ENCODE measurements at regions not wholly inside any gene's neighbourhood (a gene's known extent, or its start where the extent isn't known, plus 50 kb on each side); places are given as distances from the start of the nearest gene placed in this dataset.

DNA sequence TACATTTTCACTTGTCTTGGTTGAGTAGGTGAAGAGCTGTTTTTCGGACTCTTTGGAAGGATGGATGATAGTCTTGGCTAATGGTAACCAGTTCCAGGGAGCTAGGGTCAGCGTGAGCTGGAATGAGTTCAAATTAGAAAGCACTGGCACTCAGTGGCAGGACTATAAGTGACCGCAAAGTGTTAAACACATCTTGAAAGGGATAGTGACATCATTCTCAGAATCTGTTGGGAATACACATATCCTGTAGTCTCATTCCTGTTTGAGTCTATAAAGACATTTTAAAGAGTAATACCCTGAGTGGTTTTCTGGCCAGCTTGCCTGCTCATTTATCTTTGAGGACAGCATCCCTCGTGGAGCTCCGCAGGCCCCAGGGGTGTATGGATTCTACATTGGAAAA is 56.7 kb upstream of the TMEM248 start:
- Histone ChIP-seq H3K27ac (ENCODE audit: low read depth, low read length, poor library complexity, severe bottlenecking) (no peak overlapping the region), H3K9me3 (ENCODE audit: low read depth, low read length, poor library complexity, severe bottlenecking) (no peaks in the 10 kb centered on the region), H3K4me1 (ENCODE audit: insufficient read depth, low read length, poor library complexity, severe bottlenecking) (no peaks in the 10 kb centered on the region), H3K4me3 (ENCODE audit: low read depth, low read length, poor library complexity, severe bottlenecking) (no peak overlapping the region), H3K36me3 (ENCODE audit: insufficient read depth, low read length, poor library complexity, severe bottlenecking) (no peaks in the 10 kb centered on the region), H3K27me3 (replicated peaks; ENCODE audit: insufficient read depth, low read depth, low read length, poor library complexity) (no peaks in the 10 kb centered on the region)
- POLR2A ChIA-PET (ENCODE audit: low non-redundant PET) = no interaction called here
- CTCF ChIA-PET = no interaction called here
- no TSS peak for BruUV-seq (replicated peaks)
- intact Hi-C loops (cut with micrococcal nuclease; ENCODE audit: unreplicated experiment) = no loop called here
- TF ChIP-seq EZH2 (IDR thresholded peaks at IDR 0.05; ENCODE audit: borderline replicate concordance, low read depth, low read length, poor library complexity, severe bottlenecking) = no peak
- TF ChIP-seq, protein P1, sequence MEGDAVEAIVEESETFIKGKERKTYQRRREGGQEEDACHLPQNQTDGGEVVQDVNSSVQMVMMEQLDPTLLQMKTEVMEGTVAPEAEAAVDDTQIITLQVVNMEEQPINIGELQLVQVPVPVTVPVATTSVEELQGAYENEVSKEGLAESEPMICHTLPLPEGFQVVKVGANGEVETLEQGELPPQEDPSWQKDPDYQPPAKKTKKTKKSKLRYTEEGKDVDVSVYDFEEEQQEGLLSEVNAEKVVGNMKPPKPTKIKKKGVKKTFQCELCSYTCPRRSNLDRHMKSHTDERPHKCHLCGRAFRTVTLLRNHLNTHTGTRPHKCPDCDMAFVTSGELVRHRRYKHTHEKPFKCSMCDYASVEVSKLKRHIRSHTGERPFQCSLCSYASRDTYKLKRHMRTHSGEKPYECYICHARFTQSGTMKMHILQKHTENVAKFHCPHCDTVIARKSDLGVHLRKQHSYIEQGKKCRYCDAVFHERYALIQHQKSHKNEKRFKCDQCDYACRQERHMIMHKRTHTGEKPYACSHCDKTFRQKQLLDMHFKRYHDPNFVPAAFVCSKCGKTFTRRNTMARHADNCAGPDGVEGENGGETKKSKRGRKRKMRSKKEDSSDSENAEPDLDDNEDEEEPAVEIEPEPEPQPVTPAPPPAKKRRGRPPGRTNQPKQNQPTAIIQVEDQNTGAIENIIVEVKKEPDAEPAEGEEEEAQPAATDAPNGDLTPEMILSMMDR (conservative IDR thresholded peaks at IDR 0.05; ENCODE audit: low read depth, low read length) = no peak
- DNase-seq (ENCODE audit: low spot score) = no peak

DNA sequence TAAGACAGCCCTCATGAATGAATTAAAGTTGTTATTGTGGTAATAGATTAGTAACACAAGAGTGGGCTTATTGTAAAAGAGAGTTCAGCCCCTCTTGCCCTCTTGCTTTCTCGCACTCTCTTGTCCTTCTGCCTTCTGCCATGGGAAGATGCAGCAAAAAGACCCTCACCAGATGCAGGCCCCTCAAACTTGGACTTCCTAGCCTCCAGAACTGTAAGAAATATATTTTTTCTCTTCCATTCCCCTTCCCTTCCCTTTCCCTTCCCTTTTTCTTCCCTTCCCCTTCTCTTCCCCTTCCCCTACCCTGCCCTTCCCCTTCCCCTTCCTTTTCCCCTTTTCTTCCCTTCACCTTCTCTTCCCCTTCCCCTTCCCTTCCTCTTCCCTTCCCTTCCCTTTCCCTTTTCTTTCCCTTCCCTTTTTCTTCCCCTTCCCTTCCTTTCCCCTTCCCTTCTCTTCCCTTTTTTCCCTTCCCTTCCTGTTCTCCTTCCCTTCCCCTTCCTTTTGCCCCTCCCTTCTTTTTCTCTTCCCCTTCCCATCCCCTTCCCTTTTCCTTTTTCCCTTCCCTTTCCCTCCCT is 55.6 kb upstream of the TMEM248 start:
- Histone ChIP-seq H3K4me3 (ENCODE audit: low read depth, low read length, poor library complexity, severe bottlenecking) (no peak overlapping the region), H3K27ac (ENCODE audit: low read depth, low read length, poor library complexity, severe bottlenecking) (no peak overlapping the region), H3K27me3 (replicated peaks; ENCODE audit: insufficient read depth, low read depth, low read length, poor library complexity) (no peaks in the 10 kb centered on the region), H3K9me3 (ENCODE audit: low read depth, low read length, poor library complexity, severe bottlenecking) (no peaks in the 10 kb centered on the region), H3K36me3 (ENCODE audit: insufficient read depth, low read length, poor library complexity, severe bottlenecking) (no peaks in the 10 kb centered on the region), H3K4me1 (ENCODE audit: insufficient read depth, low read length, poor library complexity, severe bottlenecking) (no peaks in the 10 kb centered on the region)
- TF ChIP-seq EZH2 (IDR thresholded peaks at IDR 0.05; ENCODE audit: borderline replicate concordance, low read depth, low read length, poor library complexity, severe bottlenecking) = no peak
- TF ChIP-seq, protein P1 (conservative IDR thresholded peaks at IDR 0.05; ENCODE audit: low read depth, low read length) = no peak
- intact Hi-C loops (cut with micrococcal nuclease; ENCODE audit: unreplicated experiment) = no loop called here
- BruUV-seq (replicated peaks) = no TSS peak
- no peak for DNase-seq (ENCODE audit: low spot score)
- CTCF ChIA-PET = no interaction called here
- POLR2A ChIA-PET (ENCODE audit: low non-redundant PET) = no interaction called here

DNA sequence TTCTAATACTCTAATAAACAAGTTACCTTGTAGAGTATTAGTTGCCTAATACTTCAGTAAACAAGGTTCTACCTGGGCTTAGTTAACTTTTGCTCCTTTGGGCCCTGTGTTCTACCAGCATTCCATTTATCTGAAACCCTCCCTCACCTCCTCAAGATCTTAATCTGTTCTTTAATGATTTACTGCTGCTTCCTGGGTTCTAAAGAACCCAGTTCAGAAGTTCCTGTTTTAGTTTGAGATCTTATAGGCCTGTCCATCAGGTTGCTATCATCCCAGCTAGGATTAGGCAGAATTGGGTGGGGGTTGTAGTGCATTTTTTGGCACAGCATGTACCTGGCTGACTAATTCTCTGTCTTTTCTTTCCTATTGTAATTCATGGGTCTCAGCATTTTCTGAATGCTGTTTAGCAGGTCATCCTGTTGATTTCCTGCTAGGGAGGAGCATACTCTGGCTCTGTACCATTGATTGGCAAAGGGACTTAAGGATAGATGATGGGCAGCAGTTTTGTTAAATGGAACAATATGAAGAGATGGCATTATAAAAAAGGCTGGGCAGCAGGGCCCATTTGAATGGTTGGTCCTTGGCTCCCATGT is 53.7 kb upstream of the TMEM248 start:
- Histone ChIP-seq H3K9me3 (ENCODE audit: low read depth, low read length, poor library complexity, severe bottlenecking) (no peaks in the 10 kb centered on the region), H3K36me3 (ENCODE audit: insufficient read depth, low read length, poor library complexity, severe bottlenecking) (no peaks in the 10 kb centered on the region), H3K27ac (ENCODE audit: low read depth, low read length, poor library complexity, severe bottlenecking) (no peak overlapping the region), H3K27me3 (replicated peaks; ENCODE audit: insufficient read depth, low read depth, low read length, poor library complexity) (no peaks in the 10 kb centered on the region), H3K4me1 (ENCODE audit: insufficient read depth, low read length, poor library complexity, severe bottlenecking) (no peaks in the 10 kb centered on the region), H3K4me3 (ENCODE audit: low read depth, low read length, poor library complexity, severe bottlenecking) (no peak overlapping the region)
- TF ChIP-seq, protein P1 (conservative IDR thresholded peaks at IDR 0.05; ENCODE audit: low read depth, low read length) = no peak
- no peak for TF ChIP-seq EZH2 (IDR thresholded peaks at IDR 0.05; ENCODE audit: borderline replicate concordance, low read depth, low read length, poor library complexity, severe bottlenecking)
- ChIA-PET CTCF (no interaction called here), POLR2A (ENCODE audit: low non-redundant PET) (no interaction called here)
- no TSS peak for BruUV-seq (replicated peaks)
- intact Hi-C loops (cut with micrococcal nuclease; ENCODE audit: unreplicated experiment) = no loop called here
- DNase-seq (ENCODE audit: low spot score) = no peak

Measured in A673 (cell line).